ENCODE measurements at regions not wholly inside any gene's neighbourhood (a gene's known extent, or its start where the extent isn't known, plus 50 kb on each side); places are given as distances from the start of the nearest gene placed in this dataset.

DNA sequence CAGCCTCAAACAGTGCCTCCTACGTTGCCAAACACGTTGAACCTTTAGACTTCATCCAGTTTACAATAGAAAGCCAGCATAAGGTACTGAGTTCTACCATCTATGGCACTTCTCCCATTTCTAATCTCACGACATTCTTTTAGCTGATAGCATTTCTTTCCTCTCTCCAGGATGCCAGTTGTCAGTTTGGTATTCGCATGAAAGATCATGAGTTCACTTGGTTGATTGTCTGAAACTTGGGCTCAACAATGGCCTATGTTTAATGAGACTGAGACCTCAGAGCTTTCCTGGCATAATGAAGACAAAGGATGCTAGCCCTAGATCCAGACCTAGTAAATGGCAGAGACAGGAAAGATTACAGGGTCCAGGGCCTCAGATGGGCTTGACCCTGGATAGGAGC is 69.2 kb upstream of the SPRY1 start:
- ChIA-PET POLR2A (no interaction called here), CTCF (no interaction called here)
- no peak overlapping the region for H3K27ac Mint-ChIP-seq
- no peaks in the 10 kb centered on the region for H3K4me1 Mint-ChIP-seq (ENCODE audit: low read depth)
- Histone ChIP-seq H3K4me1 (ENCODE audit: insufficient read depth, low read length) (no peaks in the 10 kb centered on the region), H3K9me3 (ENCODE audit: control insufficient read depth in 1 of 2, insufficient read depth in 1 of 2, low read length in 2 of 2) (peaks cover 12 to 21% of the 10 kb centered on the region in 2 experiments), H3K36me3 (ENCODE audit: insufficient read depth, low read length) (no peaks in the 10 kb centered on the region), H3K27me3 (ENCODE audit: control insufficient read depth in 1 of 2, insufficient read depth in 2 of 2, low read length in 2 of 2) (no peaks in the 10 kb centered on the region), H3K4me3 (ENCODE audit: low read length) (no peak overlapping the region), H3K27ac (ENCODE audit: low read depth in 1 of 2, low read length in 2 of 2) (no peak overlapping the region)
- H3K36me3 Mint-ChIP-seq (ENCODE audit: low read depth), result no peaks in the 10 kb centered on the region
- peaks cover 23% of the 10 kb centered on the region for H3K9me3 Mint-ChIP-seq
- H3K27me3 Mint-ChIP-seq, result no peaks in the 10 kb centered on the region
- no peak overlapping the region for H3K4me3 Mint-ChIP-seq
- intact Hi-C loops (cut with DNase I, micrococcal nuclease), result no loop called here
- TF ChIP-seq, protein P1, sequence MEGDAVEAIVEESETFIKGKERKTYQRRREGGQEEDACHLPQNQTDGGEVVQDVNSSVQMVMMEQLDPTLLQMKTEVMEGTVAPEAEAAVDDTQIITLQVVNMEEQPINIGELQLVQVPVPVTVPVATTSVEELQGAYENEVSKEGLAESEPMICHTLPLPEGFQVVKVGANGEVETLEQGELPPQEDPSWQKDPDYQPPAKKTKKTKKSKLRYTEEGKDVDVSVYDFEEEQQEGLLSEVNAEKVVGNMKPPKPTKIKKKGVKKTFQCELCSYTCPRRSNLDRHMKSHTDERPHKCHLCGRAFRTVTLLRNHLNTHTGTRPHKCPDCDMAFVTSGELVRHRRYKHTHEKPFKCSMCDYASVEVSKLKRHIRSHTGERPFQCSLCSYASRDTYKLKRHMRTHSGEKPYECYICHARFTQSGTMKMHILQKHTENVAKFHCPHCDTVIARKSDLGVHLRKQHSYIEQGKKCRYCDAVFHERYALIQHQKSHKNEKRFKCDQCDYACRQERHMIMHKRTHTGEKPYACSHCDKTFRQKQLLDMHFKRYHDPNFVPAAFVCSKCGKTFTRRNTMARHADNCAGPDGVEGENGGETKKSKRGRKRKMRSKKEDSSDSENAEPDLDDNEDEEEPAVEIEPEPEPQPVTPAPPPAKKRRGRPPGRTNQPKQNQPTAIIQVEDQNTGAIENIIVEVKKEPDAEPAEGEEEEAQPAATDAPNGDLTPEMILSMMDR (IDR thresholded peaks at IDR 0.05), result no peak
- ATAC-seq (ENCODE audit: poor library complexity), result no peak
- DNase-seq, result no peak

- CTCF ChIA-PET, result no interaction called here
Measured at GRCh38 chr4:123327846-123328429, 68.7 kb upstream of the SPRY1 start.

DNA sequence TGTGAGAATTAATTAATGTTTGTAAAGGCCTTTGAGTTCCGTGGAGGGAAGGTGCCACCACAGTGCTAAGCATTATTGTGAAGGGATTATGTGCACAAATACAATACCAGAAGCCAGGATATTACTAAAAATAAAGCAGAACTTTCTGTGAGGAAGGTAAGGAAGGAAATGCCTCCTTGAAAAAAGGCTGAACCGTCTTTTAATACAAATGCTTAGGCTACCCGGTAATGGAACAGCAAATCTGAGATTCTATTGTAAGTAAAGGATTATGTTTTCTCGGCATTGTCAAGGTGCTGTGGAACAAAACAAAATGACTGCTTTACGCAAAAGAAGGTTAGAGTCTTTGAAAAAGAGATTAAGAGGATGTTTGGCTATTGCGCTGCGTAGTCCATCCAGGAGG is 57.9 kb upstream of the SPRY1 start:
- H3K36me3 Mint-ChIP-seq (ENCODE audit: low read depth), result no peaks in the 10 kb centered on the region
- no peak overlapping the region for H3K27ac Mint-ChIP-seq
- POLR2A ChIA-PET, result no interaction called here

More at GRCh38 chr4:123327846-123328429, 68.7 kb upstream of the SPRY1 start:
- peaks cover 12 to 16% of the 10 kb centered on the region in 2 experiments for H3K9me3 ChIP-seq (ENCODE audit: control insufficient read depth in 1 of 2, insufficient read depth in 1 of 2, low read length in 2 of 2)
- no peaks in the 10 kb centered on the region for H3K4me1 Mint-ChIP-seq (ENCODE audit: low read depth)
- POLR2A ChIA-PET, result no interaction called here
- no peak overlapping the region for H3K27ac Mint-ChIP-seq
- no peaks in the 10 kb centered on the region for H3K4me1 ChIP-seq (ENCODE audit: insufficient read depth, low read length)
- H3K36me3 ChIP-seq (ENCODE audit: insufficient read depth, low read length), result no peaks in the 10 kb centered on the region
- intact Hi-C loops (cut with DNase I, micrococcal nuclease), result no loop called here
- H3K27me3 ChIP-seq (ENCODE audit: control insufficient read depth in 1 of 2, insufficient read depth in 2 of 2, low read length in 2 of 2), result no peaks in the 10 kb centered on the region
- H3K27ac ChIP-seq (ENCODE audit: low read depth in 1 of 2, low read length in 2 of 2), result no peak overlapping the region
- H3K36me3 Mint-ChIP-seq (ENCODE audit: low read depth), result no peaks in the 10 kb centered on the region
- ATAC-seq (ENCODE audit: poor library complexity), result no peak
- TF ChIP-seq, protein P1 (IDR thresholded peaks at IDR 0.05), result no peak
- H3K4me3 Mint-ChIP-seq, result no peak overlapping the region
- H3K4me3 ChIP-seq (ENCODE audit: low read length), result no peak overlapping the region
- H3K9me3 Mint-ChIP-seq, result peaks cover 21% of the 10 kb centered on the region
- DNase-seq, result no peak
- no peaks in the 10 kb centered on the region for H3K27me3 Mint-ChIP-seq

More for the DNA sequence above, 57.9 kb upstream of the SPRY1 start:
- intact Hi-C loops (cut with DNase I, micrococcal nuclease), result no loop called here
- H3K27me3 Mint-ChIP-seq, result peaks cover 13% of the 10 kb centered on the region
- H3K4me3 ChIP-seq (ENCODE audit: low read length), result no peak overlapping the region
- peaks cover 0 to 9% of the 10 kb centered on the region in 2 experiments for H3K9me3 ChIP-seq (ENCODE audit: control insufficient read depth in 1 of 2, insufficient read depth in 1 of 2, low read length in 2 of 2)
- no peak overlapping the region for H3K27ac ChIP-seq (ENCODE audit: low read depth in 1 of 2, low read length in 2 of 2)
- H3K4me3 Mint-ChIP-seq, result no peak overlapping the region
- H3K27me3 ChIP-seq (ENCODE audit: control insufficient read depth in 1 of 2, insufficient read depth in 2 of 2, low read length in 2 of 2), result no peaks in the 10 kb centered on the region
- no peak for ATAC-seq (ENCODE audit: poor library complexity)
- H3K4me1 ChIP-seq (ENCODE audit: insufficient read depth, low read length), result no peaks in the 10 kb centered on the region
- no peak for DNase-seq
- H3K4me1 Mint-ChIP-seq (ENCODE audit: low read depth), result no peaks in the 10 kb centered on the region
- CTCF ChIA-PET, result no interaction called here
- H3K36me3 ChIP-seq (ENCODE audit: insufficient read depth, low read length), result no peaks in the 10 kb centered on the region
- no peaks in the 10 kb centered on the region for H3K9me3 Mint-ChIP-seq
- TF ChIP-seq, protein P1 (IDR thresholded peaks at IDR 0.05), result no peak
